Activated naive CD8-positive, alpha-beta T cell treated with anti-CD3 and anti-CD28 coated beads, Interleukin-2, amount 50 U/mL, for 24 hours (primary cell): ENCODE measurements at regions not wholly inside any gene's neighbourhood (a gene's known extent, or its start where the extent isn't known, plus 50 kb on each side); places are given as distances from the start of the nearest gene placed in this dataset.

Experiments
- ATAC-seq: fragments of 150-1000 bp; cut with Tn5 transposase; one replicate; pipeline ENCODE4 v1.10.0; 2021
- DNase-seq: peaks from one replicate; pipeline ENCODE4 v3.0.0; 2021
- H3K27ac Mint-ChIP-seq: one replicate; pipeline ENCODE4 v1.8.0; 2021; ENCODE audit warnings: mild to moderate bottlenecking, mixed read lengths
- H3K27me3 Mint-ChIP-seq: one replicate; pipeline ENCODE4 v1.8.0; 2021; ENCODE audit warnings: mixed read lengths
- H3K36me3 Mint-ChIP-seq: one replicate; pipeline ENCODE4 v1.8.0; 2021; ENCODE audit warnings: low read depth, mixed read lengths
- H3K4me1 Mint-ChIP-seq: one replicate; pipeline ENCODE4 v1.8.0; 2021; ENCODE audit warnings: mixed read lengths
- H3K4me3 Mint-ChIP-seq: one replicate; pipeline ENCODE4 v1.8.0; 2021; ENCODE audit warnings: mild to moderate bottlenecking, moderate library complexity, mixed read lengths
- H3K9me3 Mint-ChIP-seq: one replicate; pipeline ENCODE4 v1.8.0; 2021; ENCODE audit warnings: mixed read lengths

DNA sequence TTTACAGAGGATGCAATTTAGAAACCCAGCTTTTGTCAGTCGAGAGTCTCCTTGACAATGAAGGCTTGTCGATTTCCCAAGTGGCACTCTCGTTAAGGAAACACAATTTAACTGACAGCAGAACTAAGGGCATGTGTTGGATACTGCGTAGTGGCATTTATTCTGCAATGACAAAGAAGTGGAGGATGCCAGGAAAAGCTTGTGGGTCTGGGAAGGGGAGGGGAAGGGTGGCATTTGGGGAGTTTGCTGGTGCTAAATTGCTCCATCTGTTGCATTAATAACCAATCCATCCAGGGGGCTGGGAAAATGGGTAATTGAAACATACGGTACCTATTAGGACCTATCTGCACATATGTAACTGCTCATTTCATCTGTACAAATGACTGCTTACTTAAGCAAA lies 190.6 kb downstream of the NSG2 start:
- Mint-ChIP-seq H3K9me3 (peaks cover 8% of the 10 kb centered on the region), H3K4me3 (no peak overlapping the region), H3K27ac (no peak overlapping the region), H3K4me1 (no peaks in the 10 kb centered on the region), H3K27me3 (no peaks in the 10 kb centered on the region), H3K36me3 (no peaks in the 10 kb centered on the region)
- ATAC-seq (no peak), DNase-seq (no peak)

DNA sequence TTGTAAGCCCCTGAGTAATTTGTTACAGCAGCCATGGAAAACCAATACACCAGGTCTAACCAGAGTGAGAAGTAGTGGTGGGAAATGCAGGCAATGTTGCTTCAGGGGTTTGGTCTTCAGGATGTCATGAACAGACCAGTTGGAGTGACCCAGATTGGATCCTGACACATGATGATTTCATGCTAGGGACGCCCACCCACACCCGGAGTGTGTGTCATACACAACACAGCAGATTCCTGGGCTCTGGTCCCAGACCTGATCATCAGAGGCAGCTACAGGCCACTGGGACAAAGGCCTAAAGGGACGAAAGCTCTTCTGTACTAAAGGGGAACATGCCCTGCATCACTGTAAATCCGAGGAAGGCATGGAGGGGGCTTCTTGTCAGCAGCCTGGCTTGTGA lies 194.2 kb downstream of the NSG2 start:
- Mint-ChIP-seq H3K27me3 (no peaks in the 10 kb centered on the region), H3K36me3 (no peaks in the 10 kb centered on the region), H3K27ac (no peak overlapping the region), H3K9me3 (peaks cover 22% of the 10 kb centered on the region), H3K4me1 (no peaks in the 10 kb centered on the region), H3K4me3 (no peak overlapping the region)
- DNase-seq (no peak), ATAC-seq (no peak)

DNA sequence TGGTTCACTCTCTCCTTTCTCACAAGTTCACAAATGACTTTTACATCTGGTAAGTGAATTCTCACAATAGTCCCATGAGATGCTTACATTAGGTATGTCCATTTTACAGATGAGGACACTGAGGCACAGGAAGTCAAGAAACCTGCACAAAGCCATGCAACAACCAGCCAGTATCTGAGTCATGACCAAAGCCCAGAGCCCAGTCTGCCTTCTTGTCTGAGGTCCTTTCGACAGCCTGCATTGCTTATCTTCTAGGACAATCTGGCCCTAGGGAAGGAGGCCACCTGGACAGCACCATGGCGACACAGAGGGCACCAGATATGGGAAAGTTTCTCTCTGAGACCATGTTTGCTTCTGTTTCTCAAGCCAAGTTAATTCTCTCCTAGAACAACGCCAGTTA lies 197.1 kb downstream of the NSG2 start:
- Mint-ChIP-seq H3K9me3 (peaks cover 31% of the 10 kb centered on the region), H3K4me3 (no peak overlapping the region), H3K4me1 (no peaks in the 10 kb centered on the region), H3K27ac (no peak overlapping the region), H3K36me3 (no peaks in the 10 kb centered on the region), H3K27me3 (no peaks in the 10 kb centered on the region)
- no peak for DNase-seq
- no peak for ATAC-seq

DNA sequence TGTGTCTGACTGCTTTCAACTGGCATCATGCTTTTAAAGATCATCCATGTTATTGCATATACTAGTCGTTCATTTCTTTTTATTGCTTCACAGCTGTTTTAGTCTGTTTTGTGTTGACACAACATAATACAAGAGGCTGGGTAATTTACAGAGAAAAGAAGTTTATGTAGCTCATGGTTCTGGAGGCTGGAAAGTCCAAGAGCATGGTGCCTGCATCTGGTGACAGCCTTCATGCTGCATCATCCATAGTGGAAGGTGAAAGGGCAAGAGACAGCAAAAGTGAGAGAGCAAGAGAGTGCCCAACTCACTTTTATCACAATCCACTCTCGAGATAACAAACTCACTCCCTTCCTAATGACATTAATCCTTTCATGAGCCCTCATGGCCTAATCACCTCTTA lies 198.4 kb downstream of the NSG2 start:
- ATAC-seq (no peak), DNase-seq (no peak)
- H3K27me3 Mint-ChIP-seq: no peaks in the 10 kb centered on the region
- peaks cover 29% of the 10 kb centered on the region for H3K9me3 Mint-ChIP-seq
- no peak overlapping the region for H3K27ac Mint-ChIP-seq
- no peaks in the 10 kb centered on the region for H3K36me3 Mint-ChIP-seq
- H3K4me3 Mint-ChIP-seq: no peak overlapping the region
- no peaks in the 10 kb centered on the region for H3K4me1 Mint-ChIP-seq

DNA sequence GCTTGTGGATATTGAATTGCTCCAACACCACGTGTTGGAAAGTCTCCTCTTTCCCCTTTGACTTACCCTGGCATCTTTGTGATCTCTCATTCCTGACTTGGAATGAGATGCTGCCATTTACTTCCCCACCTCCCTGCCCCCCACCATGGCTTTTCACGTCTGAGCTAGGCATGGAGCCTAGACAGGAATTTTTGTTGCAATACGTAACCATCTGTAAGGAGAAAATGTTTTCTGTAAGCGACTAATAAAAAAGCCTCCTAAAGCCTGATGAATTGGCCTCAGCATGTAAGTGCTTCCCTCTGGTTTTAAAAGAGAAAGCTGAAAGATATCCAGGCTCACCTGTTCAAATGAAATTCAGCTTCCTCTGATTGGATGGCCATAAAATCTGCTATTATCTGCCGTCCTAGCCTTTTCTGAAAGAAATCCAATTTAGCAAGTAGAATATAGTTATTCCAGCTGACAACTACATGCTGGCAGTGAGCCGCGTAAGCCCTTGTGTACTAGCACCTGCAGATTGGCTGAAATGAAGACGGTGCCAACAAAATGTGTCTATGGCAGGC lies 200.1 kb downstream of the NSG2 start:
- DNase-seq (no peak), ATAC-seq (no peak)
- H3K27ac Mint-ChIP-seq: no peak overlapping the region
- no peak overlapping the region for H3K4me3 Mint-ChIP-seq
- no peaks in the 10 kb centered on the region for H3K27me3 Mint-ChIP-seq
- peaks cover 23% of the 10 kb centered on the region for H3K9me3 Mint-ChIP-seq
- no peaks in the 10 kb centered on the region for H3K36me3 Mint-ChIP-seq
- no peaks in the 10 kb centered on the region for H3K4me1 Mint-ChIP-seq

DNA sequence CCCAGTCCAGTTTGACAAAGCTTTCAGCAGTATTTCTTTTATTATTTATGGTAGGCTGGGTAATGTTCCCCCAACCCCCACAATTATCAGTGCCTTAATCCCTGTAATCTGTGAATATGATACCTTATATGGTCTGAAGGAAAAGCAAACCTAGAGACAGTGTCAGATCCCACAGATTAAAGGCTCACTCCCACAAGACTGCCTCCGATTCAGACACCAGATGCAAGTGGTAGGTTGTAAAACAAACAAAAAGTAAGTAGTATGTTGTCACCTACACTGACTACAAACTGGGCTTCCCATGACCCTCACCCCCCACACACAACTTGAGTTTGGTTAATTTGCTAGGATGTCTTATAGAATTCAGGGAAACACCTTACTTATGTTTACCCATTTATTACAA lies 201.2 kb downstream of the NSG2 start:
- Mint-ChIP-seq H3K4me1 (no peaks in the 10 kb centered on the region), H3K27ac (no peak overlapping the region), H3K9me3 (peaks cover 23% of the 10 kb centered on the region), H3K27me3 (no peaks in the 10 kb centered on the region), H3K4me3 (no peak overlapping the region), H3K36me3 (no peaks in the 10 kb centered on the region)
- ATAC-seq (no peak), DNase-seq (no peak)

DNA sequence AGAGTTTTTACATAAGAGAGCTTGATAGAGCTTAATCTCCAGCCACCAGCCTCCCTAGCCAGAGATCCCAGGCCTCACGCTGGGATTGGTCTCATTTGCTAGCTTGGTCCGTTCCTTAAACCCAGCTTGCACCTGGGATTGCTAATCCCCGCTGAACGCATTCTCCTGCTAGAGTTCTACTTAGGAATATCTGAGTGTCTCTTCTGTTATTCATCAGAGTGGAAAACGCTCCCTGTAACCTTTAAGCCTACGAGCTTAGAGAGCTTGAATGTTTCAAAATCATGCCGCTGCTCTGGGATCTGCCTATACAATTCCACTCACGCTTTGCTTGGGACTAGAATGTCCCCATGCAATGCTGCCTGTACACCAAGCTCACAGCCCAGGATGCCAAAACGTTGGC lies 201.8 kb downstream of the NSG2 start:
- no peak overlapping the region for H3K27ac Mint-ChIP-seq
- ATAC-seq (no peak), DNase-seq (no peak)
- peaks cover 23% of the 10 kb centered on the region for H3K9me3 Mint-ChIP-seq
- H3K36me3 Mint-ChIP-seq: no peaks in the 10 kb centered on the region
- H3K4me3 Mint-ChIP-seq: no peak overlapping the region
- H3K4me1 Mint-ChIP-seq: no peaks in the 10 kb centered on the region
- no peaks in the 10 kb centered on the region for H3K27me3 Mint-ChIP-seq

DNA sequence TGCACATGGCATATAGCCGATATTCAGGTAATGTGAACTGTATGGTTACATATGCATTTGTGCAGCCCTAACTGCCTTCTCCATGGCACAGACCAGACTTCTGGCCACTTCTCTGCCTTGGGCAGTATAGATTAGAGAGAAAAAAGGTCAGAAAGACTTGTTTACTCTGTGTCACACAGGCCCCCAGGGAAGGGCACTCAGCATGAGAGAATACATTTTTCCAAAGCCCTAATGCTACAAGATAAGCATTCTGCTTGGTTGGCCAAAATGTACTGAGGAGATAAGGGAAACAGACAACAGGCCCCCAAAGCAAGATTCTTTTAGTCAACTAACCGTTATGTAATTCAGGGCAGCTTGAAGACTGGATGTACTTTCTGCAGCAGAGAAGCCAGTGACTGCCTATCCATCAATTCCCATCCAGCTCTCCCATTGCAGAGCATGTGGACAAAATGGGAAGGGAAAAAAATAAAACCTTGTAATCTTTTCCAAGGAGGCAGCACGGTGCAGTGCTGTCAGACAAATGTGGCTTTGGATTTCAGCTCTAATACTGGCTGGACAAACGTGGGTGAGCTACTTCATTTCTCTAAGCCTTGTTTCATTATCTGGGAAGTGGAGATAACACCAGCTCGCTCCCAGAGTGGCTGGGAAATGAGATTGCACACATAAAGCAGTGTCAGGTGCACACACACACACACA lies 205.9 kb downstream of the NSG2 start:
- DNase-seq: no peak
- Mint-ChIP-seq H3K9me3 (no peaks in the 10 kb centered on the region), H3K36me3 (no peaks in the 10 kb centered on the region), H3K4me1 (no peaks in the 10 kb centered on the region), H3K4me3 (no peak overlapping the region), H3K27ac (no peak overlapping the region), H3K27me3 (no peaks in the 10 kb centered on the region)
- ATAC-seq: no peak

DNA sequence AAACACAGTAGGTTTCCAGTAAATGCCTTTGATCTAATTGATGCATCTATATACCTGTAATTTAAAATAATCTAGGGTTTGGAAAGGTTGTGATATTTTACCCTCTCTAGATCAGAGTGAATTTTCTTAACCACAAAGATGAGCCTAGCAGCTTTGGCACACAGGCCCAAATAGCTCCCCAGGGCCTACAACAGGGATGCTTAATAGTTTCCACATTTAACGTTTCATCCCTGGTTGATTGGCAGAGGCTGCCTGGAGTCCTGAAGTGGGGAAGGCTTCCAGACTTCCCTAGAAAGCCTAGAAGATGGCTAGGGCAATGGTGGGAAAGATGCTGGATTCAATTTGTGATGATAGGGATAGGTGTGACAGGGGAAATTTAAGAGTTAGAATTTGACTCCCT lies 206.6 kb downstream of the NSG2 start:
- Mint-ChIP-seq H3K4me1 (no peaks in the 10 kb centered on the region), H3K9me3 (no peaks in the 10 kb centered on the region), H3K4me3 (no peak overlapping the region), H3K27ac (no peak overlapping the region), H3K36me3 (no peaks in the 10 kb centered on the region), H3K27me3 (no peaks in the 10 kb centered on the region)
- ATAC-seq (no peak), DNase-seq (no peak)

DNA sequence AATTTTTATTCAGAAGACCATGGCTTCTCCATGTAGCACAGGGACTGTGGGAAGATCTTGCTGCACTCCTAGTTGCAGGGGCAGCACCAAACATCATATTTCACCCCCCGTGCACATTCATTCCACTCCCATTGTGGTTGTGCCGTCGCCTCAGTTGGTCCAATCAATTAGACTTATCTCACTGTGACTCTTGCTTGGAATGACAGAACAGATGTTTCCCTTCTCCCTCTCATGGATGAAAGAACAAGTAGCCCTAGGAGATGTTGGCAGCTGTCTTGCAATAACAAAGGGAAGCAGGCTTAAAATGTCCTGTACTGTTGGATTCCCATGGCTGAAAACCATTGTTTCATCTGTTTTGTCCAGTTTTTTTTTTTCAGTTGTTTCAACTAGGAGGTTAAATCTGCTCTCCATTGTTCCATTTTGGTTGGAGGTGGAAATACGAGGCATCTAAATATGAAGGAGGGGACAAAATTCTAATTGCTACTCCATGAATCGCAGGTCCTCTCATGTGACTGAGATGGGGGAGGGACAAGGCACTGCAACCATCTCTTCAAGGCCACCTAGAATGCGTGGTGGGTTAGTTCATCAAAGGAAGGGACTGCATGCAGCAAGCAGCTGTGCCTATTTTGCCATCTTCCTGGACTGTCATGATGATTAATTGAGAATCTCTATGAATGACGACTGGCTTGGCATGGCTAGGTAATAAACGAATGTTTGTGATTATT lies 214.4 kb downstream of the NSG2 start:
- Mint-ChIP-seq H3K36me3 (no peaks in the 10 kb centered on the region), H3K4me1 (no peaks in the 10 kb centered on the region), H3K9me3 (no peaks in the 10 kb centered on the region), H3K4me3 (no peak overlapping the region), H3K27me3 (peaks cover 4% of the 10 kb centered on the region), H3K27ac (no peak overlapping the region)
- ATAC-seq (no peak), DNase-seq (no peak)

DNA sequence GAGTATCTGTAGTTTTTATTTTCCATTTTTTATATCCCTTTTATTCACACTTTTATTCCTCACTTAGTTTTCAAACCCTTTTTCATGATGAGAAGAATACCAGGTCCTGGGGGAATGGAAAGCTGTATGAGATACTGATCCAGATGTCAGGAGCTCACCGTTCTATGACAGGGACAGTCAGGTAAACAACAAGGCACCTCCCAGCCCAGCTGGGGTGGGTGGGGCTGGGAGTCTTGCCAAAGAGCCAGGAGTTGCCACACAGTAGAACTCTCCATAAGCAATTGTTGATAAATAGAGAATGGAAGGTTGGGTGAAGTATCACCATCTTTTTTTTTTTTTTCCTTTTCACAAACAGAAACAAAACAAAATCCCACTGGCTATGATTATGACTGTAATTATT lies 225.8 kb downstream of the NSG2 start:
- H3K36me3 Mint-ChIP-seq: no peaks in the 10 kb centered on the region
- no peak overlapping the region for H3K4me3 Mint-ChIP-seq
- ATAC-seq (no peak), DNase-seq (no peak)
- no peaks in the 10 kb centered on the region for H3K4me1 Mint-ChIP-seq
- no peaks in the 10 kb centered on the region for H3K27me3 Mint-ChIP-seq
- H3K9me3 Mint-ChIP-seq: peaks cover 4% of the 10 kb centered on the region
- no peak overlapping the region for H3K27ac Mint-ChIP-seq

DNA sequence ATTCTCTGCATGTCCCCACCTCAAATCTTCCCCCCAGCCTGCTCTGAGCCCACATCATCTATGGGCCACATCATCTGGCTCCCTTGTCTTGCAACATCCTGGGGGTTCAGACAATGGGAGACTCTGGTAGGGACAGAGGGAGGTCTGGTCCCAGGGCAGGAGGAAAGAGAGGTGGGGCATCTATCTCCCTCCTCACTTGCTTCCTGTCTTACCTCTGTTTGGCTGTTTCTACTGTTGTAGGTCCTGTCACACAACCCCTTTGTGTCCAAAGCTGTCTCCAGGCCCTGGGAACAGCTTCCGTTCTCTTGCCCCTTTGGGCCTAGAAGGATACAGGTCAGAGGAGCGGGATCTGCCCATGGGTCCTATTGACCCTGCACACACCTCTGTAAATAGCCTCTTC lies 227.2 kb downstream of the NSG2 start:
- no peaks in the 10 kb centered on the region for H3K27me3 Mint-ChIP-seq
- H3K4me1 Mint-ChIP-seq: no peaks in the 10 kb centered on the region
- DNase-seq: no peak
- no peak overlapping the region for H3K27ac Mint-ChIP-seq
- peaks cover 4% of the 10 kb centered on the region for H3K9me3 Mint-ChIP-seq
- no peaks in the 10 kb centered on the region for H3K36me3 Mint-ChIP-seq
- no peak for ATAC-seq
- H3K4me3 Mint-ChIP-seq: no peak overlapping the region

DNA sequence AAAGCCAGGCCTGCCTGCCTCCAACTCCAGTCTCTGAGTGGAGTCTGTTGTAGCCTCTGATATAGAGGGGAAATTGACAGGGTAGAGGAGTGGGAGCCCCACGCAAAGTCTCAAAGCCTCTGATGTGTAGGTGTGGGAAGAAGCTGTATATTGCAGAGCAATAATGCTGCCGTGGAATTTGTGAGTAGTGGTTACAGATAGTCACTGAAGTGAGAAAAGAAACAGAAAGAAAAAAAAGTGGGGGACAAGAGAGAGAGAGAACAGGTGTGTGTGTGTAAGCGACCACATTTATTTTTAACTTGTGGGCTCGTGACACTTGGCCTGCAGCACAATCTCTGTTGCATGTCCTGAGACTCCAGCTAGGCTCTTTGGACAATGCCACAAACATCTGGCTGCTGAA lies 227.8 kb downstream of the NSG2 start:
- no peaks in the 10 kb centered on the region for H3K27me3 Mint-ChIP-seq
- H3K9me3 Mint-ChIP-seq: no peaks in the 10 kb centered on the region
- H3K4me3 Mint-ChIP-seq: no peak overlapping the region
- H3K36me3 Mint-ChIP-seq: no peaks in the 10 kb centered on the region
- H3K4me1 Mint-ChIP-seq: no peaks in the 10 kb centered on the region
- ATAC-seq: no peak
- DNase-seq: no peak
- H3K27ac Mint-ChIP-seq: no peak overlapping the region

DNA sequence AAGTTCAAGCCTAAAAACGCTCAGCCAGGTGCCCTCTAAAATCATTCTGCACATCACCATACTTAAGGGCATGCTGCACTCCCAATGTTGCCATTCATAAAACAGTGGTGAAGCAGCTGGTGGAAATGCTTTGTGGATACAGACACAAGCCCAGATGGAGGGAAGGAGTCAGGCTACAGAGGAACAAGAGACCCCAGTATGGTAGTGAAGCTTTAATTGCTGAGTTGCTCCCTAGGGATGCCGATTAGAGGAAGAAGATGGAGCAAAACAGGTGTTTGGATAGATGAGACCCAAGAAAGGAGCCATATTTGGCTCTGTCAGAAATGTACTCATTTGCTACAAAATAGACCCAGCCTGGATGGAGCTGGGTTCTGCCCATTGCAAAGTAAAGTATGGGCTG lies 230.5 kb downstream of the NSG2 start:
- Mint-ChIP-seq H3K4me1 (no peaks in the 10 kb centered on the region), H3K36me3 (no peaks in the 10 kb centered on the region), H3K27me3 (no peaks in the 10 kb centered on the region), H3K9me3 (no peaks in the 10 kb centered on the region), H3K27ac (no peak overlapping the region), H3K4me3 (no peak overlapping the region)
- DNase-seq: no peak
- no peak for ATAC-seq

DNA sequence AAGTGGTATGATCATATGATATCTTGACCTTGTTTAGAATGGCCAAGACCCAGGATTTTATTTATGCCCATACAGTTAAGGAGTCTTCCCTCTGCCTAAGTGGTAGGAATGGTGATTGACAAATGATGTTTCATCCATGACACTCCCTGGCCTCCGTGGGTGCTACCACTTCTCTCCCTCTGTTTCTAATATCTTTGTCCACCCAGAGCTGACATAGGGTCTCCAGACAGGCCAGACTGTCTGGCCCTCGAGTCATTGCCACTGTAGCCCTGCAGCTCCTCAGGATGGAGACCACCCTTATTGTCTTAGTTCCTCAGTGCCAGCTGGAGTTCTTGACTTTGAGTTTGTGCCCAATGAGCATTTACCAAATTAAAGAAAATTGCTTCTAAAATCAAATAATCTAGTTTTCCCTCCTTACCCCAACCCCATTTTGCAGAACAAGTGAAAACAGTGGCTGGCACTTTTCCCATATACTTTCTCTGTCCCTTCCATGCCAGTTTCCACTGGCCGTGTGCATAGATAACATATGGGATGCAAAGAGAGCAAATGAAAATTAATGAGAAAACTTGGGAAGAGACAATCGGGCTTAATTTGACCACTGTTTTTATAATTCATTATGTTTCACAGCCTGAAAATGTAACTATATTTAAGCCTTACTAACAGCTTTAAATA lies 235.7 kb downstream of the NSG2 start:
- H3K36me3 Mint-ChIP-seq: no peaks in the 10 kb centered on the region

More for the DNA sequence above, 235.7 kb downstream of the NSG2 start:
- no peaks in the 10 kb centered on the region for H3K4me1 Mint-ChIP-seq
- ATAC-seq (no peak), DNase-seq (no peak)
- H3K9me3 Mint-ChIP-seq: no peaks in the 10 kb centered on the region
- no peak overlapping the region for H3K27ac Mint-ChIP-seq
- H3K4me3 Mint-ChIP-seq: no peak overlapping the region
- H3K27me3 Mint-ChIP-seq: no peaks in the 10 kb centered on the region
